SK-N-SH (cell line): ENCODE measurements at regions not wholly inside any gene's neighbourhood (a gene's known extent, or its start where the extent isn't known, plus 50 kb on each side); places are given as distances from the start of the nearest gene placed in this dataset.

Experiments
- CTCF ChIA-PET: fragments of 300-600, 350-600 bp; formaldehyde crosslinking; extraction: SDS; loops from one replicate; lab custom pipeline; 2021; lab: Yijun Ruan, JAX
- POLR2A ChIA-PET: fragments of 350-600 bp; sonication (Branson Sonifier 250); formaldehyde crosslinking; extraction: SDS; loops from one replicate; lab custom pipeline; 2020; ENCODE audit warnings: antibody characterized with exemption, inconsistent platforms; lab: Yijun Ruan, JAX
- DNase-seq: peaks from one replicate; pipeline ENCODE4 v3.0.0; 2012
- H2AFZ ChIP-seq: fragments of 200-600 bp; sonication (generic); 2 replicates; pipeline ENCODE4 v1.8.1; 2016; ENCODE audit warnings: antibody characterized with exemption, mild to moderate bottlenecking, low read depth
- H3F3A ChIP-seq: fragments of 200-600 bp; sonication (generic); replicated peaks from 2 replicates; pipeline ENCODE3; 2016; ENCODE audit warnings: antibody characterized with exemption, mild to moderate bottlenecking; ENCODE audit not compliant: insufficient read depth
- H3K27ac ChIP-seq, 2 experiments: fragments of 200-500 bp in 1 of 2; fragments of 200-600 bp in 1 of 2; sonication (Bioruptor generic) in 1 of 2; sonication (generic), shearing (Covaris generic) in 1 of 2; 2 replicates each; pipeline versions ENCODE4 v1.5.1 to v1.6.1; 2014 to 2016; ENCODE audit warnings: low read depth in 2 of 2, inconsistent platforms in 1 of 2, low read length in 1 of 2, mild to moderate bottlenecking in 1 of 2, mixed read lengths in 1 of 2
- H3K27me3 ChIP-seq: fragments of 200-600 bp; sonication (generic), shearing (Covaris generic); 2 replicates; pipeline ENCODE4 v1.6.1; 2016; ENCODE audit warnings: mixed run types; ENCODE audit not compliant: insufficient read depth
- H3K36me3 ChIP-seq, 2 experiments: fragments of 200-500 bp in 1 of 2; fragments of 200-600 bp in 1 of 2; sonication (Bioruptor generic) in 1 of 2; sonication (generic) in 1 of 2; replicated peaks in 1 of 2; 2 replicates each; pipeline versions ENCODE3 to v1.5.1; 2014 to 2016; ENCODE audit warnings: low read length in 1 of 2, mild to moderate bottlenecking in 1 of 2; ENCODE audit not compliant: insufficient read depth in 2 of 2, control insufficient read depth in 1 of 2
- H3K4me1 ChIP-seq, 2 experiments: fragments of 200-500 bp in 1 of 2; fragments of 200-600 bp in 1 of 2; sonication (Bioruptor generic) in 1 of 2; sonication (generic), shearing (Covaris generic) in 1 of 2; 2 replicates each; pipeline versions ENCODE4 v1.5.1 to v1.6.1; 2014 to 2016; ENCODE audit warnings: low read depth in 1 of 2, low read length in 1 of 2, mixed run types in 1 of 2; ENCODE audit not compliant: insufficient read depth in 2 of 2, control insufficient read depth in 1 of 2
- H3K4me2 ChIP-seq: fragments of 200-600 bp; sonication (generic), shearing (Covaris generic); 2 replicates; pipeline ENCODE4 v1.6.1; 2017; ENCODE audit warnings: mixed run types
- H3K4me3 ChIP-seq, 2 experiments: fragments of 200-500 bp in 1 of 2; fragments of 200-600 bp in 1 of 2; sonication (Bioruptor generic) in 1 of 2; sonication (generic), shearing (Covaris generic) in 1 of 2; 2 replicates each; pipeline versions ENCODE4 v1.5.1 to v1.8.1; 2014 to 2016; ENCODE audit warnings: low read depth in 2 of 2, inconsistent platforms in 1 of 2, low read length in 1 of 2, mild to moderate bottlenecking in 1 of 2, mixed read lengths in 1 of 2, moderate library complexity in 1 of 2
- H3K79me2 ChIP-seq: fragments of 200-600 bp; sonication (generic); 2 replicates; pipeline ENCODE4 v1.8.1; 2017; ENCODE audit warnings: mild to moderate bottlenecking; ENCODE audit not compliant: insufficient read depth
- H3K9ac ChIP-seq: fragments of 200-600 bp; sonication (generic); 2 replicates; pipeline ENCODE4 v1.6.1; 2017; ENCODE audit warnings: mixed run types
- H3K9me2 ChIP-seq: fragments of 200-600 bp; sonication (generic); 2 replicates; pipeline ENCODE4 v1.6.1; 2017; ENCODE audit warnings: mixed run types
- H3K9me3 ChIP-seq: fragments of 200-600 bp; sonication (generic); 2 replicates; pipeline ENCODE4 v1.6.1; 2017; ENCODE audit warnings: mixed run types, mild to moderate bottlenecking, moderate library complexity
- H4K20me1 ChIP-seq: fragments of 200-600 bp; sonication (generic); 2 replicates; pipeline ENCODE4 v1.6.1; 2017; ENCODE audit warnings: mild to moderate bottlenecking, mixed run types; ENCODE audit not compliant: insufficient read depth
- CHD2 ChIP-seq: fragments of 150-350 bp; IDR thresholded peaks from 2 replicates; pipeline ENCODE4 v1.6.1; 2018; ENCODE audit warnings: low read length; ENCODE audit not compliant: partially characterized antibody
- ELF1 ChIP-seq: IDR thresholded peaks from 2 replicates; pipeline ENCODE4 v1.4.0; 2012
- FOXM1 ChIP-seq: IDR thresholded peaks from 2 replicates; pipeline ENCODE4 v1.4.0; 2012; ENCODE audit warnings: low read depth, mild to moderate bottlenecking
- GABPA ChIP-seq: IDR thresholded peaks from 2 replicates; pipeline ENCODE4 v1.4.0; 2012; ENCODE audit warnings: low read depth, mild to moderate bottlenecking
- GATA2 ChIP-seq: sonication (generic); formaldehyde crosslinking; IDR thresholded peaks from 2 replicates; pipeline ENCODE4 v1.5.0; 2020; ENCODE audit warnings: mild to moderate bottlenecking, missing genetic modification reagents
- MXI1 ChIP-seq: IDR thresholded peaks from 2 replicates; pipeline ENCODE4 v1.6.1; 2012; ENCODE audit warnings: mild to moderate bottlenecking, low read depth, low read length, improper control_type of control experiment
- NFIC ChIP-seq: IDR thresholded peaks from 2 replicates; pipeline ENCODE4 v1.4.0; 2012; ENCODE audit warnings: borderline replicate concordance
- NRF1 ChIP-seq: IDR thresholded peaks from 2 replicates; pipeline ENCODE4 v1.6.1; 2012; ENCODE audit warnings: low read depth, mild to moderate bottlenecking, low read length
- RAD21 ChIP-seq: IDR thresholded peaks from 2 replicates; pipeline ENCODE4 v1.6.1; 2012; ENCODE audit warnings: mild to moderate bottlenecking, low read length
- RXRA ChIP-seq: IDR thresholded peaks from 2 replicates; pipeline ENCODE4 v1.4.0; 2012; ENCODE audit warnings: low read depth, mild to moderate bottlenecking, borderline replicate concordance
- SIN3A ChIP-seq: IDR thresholded peaks from 2 replicates; pipeline ENCODE4 v1.6.1; 2012; ENCODE audit warnings: low read depth, mild to moderate bottlenecking, low read length, moderate library complexity, borderline replicate concordance
- SMC3 ChIP-seq: IDR thresholded peaks from 2 replicates; pipeline ENCODE4 v1.6.1; 2012; ENCODE audit warnings: low read depth, low read length, improper control_type of control experiment
- TAF1 ChIP-seq: IDR thresholded peaks from 2 replicates; pipeline ENCODE4 v1.6.1; 2012; ENCODE audit warnings: low read depth, mild to moderate bottlenecking, low read length, moderate library complexity, borderline replicate concordance
- TCF12 ChIP-seq: IDR thresholded peaks from 2 replicates; pipeline ENCODE4 v1.4.0; 2012
- YY1 ChIP-seq: IDR thresholded peaks from 2 replicates; pipeline ENCODE4 v1.4.0; 2012; ENCODE audit warnings: low read depth, mild to moderate bottlenecking
- WGBS: methylation state at CpG from one replicate; pipeline ENCODE4 v1.1.6; 2017; ENCODE audit warnings: low lambda C conversion rate; 5-methylcytosine and 5-hydroxymethylcytosine counted together
- TF ChIP-seq, protein P1 (sequence below): IDR thresholded peaks from 2 replicates; pipeline ENCODE4 v1.4.0; 2012; ENCODE audit warnings: low read depth, borderline replicate concordance
- TF ChIP-seq, protein P2 (sequence below): IDR thresholded peaks from 2 replicates; pipeline ENCODE4 v1.6.1; 2012; ENCODE audit warnings: mild to moderate bottlenecking, low read depth, low read length, moderate library complexity
- TF ChIP-seq, protein P3 (sequence below): fragments of 150-350 bp; IDR thresholded peaks from 2 replicates; pipeline ENCODE4 v1.6.1; 2017; ENCODE audit warnings: antibody characterized with exemption, low read length, low read depth, borderline replicate concordance
- TF ChIP-seq, protein P4 (sequence below): IDR thresholded peaks from 2 replicates; pipeline ENCODE4; 2012

DNA sequence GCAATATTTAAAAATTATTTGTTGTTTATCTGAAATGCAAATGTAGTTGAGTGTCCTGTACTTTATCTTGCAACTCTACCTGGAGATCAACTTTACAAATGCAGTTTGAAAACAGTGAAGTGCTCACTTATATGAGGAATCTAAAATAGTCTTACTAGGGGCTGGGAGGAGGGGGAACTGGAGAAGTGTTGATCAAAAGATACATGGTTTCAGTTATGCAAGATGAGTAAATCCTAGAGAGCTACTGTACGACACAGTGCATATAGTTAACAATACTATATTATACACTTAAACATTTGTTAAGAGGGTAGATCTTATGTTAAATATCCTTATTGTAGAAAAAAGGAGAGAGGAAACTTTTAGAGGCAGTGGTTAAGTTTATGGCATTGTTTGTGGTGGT is 241.9 kb downstream of the BCL11A start:
- no peaks in the 10 kb centered on the region for H3K79me2 ChIP-seq
- TF ChIP-seq RXRA (no peak), GATA2 (CRISPR knock-in tag) (no peak)
- no peak overlapping the region for H2AFZ ChIP-seq
- DNase-seq = no peak
- no peaks in the 10 kb centered on the region for H3K36me3 ChIP-seq
- no peaks in the 10 kb centered on the region for H3K9me2 ChIP-seq
- no peaks in the 10 kb centered on the region for H3F3A ChIP-seq
- no peak overlapping the region for H3K27ac ChIP-seq
- no peaks in the 10 kb centered on the region for H3K27me3 ChIP-seq
- no peaks in the 10 kb centered on the region for H3K9me3 ChIP-seq
- ChIA-PET POLR2A (no interaction called here), CTCF (no interaction called here)
- H3K4me2 ChIP-seq = no peak overlapping the region
- no peak overlapping the region for H3K4me3 ChIP-seq
- no peaks in the 10 kb centered on the region for H4K20me1 ChIP-seq
- no peak overlapping the region for H3K9ac ChIP-seq
- 67% methylated on average over 1 of the region's 1 CpG for WGBS
- no peaks in the 10 kb centered on the region for H3K4me1 ChIP-seq

DNA sequence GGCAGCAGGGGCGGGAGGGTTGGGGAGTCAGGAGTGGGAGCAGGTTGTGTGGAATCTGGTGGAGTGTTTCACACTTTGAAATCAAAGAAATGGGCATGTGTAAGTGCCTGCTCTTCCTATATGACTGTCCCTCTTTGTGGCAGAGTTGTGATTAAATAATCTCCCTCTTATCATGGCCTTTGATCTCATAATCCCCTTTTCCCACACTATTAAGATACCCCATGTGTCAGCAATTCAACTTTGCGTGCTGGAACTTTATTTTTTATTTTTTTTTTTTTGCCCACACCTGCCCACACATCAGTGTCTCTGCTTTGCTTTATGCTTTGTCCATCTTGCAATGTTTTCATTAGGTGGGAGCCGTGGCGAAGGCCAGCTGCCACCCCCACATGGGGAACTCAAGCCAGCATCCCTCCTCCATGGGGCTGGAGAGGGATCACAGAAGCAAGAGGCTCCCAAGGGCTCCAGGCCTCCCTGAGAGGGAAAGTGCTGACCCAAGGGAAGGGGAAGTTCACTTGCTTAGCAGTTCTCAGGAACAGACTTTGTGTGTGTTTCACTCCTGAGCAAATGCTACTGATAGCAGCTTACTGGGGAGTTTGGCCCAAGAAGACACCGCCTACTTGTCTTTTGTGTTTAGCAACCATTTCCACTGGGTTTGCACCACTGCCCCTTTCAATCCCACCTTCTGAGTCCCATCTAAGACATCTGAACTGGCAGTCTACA is 243.4 kb downstream of the BCL11A start:
- Histone ChIP-seq H3K27me3 (no peaks in the 10 kb centered on the region), H3K4me2 (no peak overlapping the region), H4K20me1 (no peaks in the 10 kb centered on the region), H3F3A (no peaks in the 10 kb centered on the region), H3K9me3 (no peaks in the 10 kb centered on the region), H3K9me2 (no peaks in the 10 kb centered on the region), H3K4me1 (no peaks in the 10 kb centered on the region; a peak in 1 of 4 replicates), H3K4me3 (no peak overlapping the region), H3K79me2 (no peaks in the 10 kb centered on the region), H3K27ac (no peak overlapping the region), H2AFZ (no peak overlapping the region), H3K9ac (no peak overlapping the region), H3K36me3 (no peaks in the 10 kb centered on the region)
- TF ChIP-seq, protein P1, sequence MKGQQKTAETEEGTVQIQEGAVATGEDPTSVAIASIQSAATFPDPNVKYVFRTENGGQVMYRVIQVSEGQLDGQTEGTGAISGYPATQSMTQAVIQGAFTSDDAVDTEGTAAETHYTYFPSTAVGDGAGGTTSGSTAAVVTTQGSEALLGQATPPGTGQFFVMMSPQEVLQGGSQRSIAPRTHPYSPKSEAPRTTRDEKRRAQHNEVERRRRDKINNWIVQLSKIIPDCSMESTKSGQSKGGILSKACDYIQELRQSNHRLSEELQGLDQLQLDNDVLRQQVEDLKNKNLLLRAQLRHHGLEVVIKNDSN = no peak
- TF ChIP-seq NRF1 = no peak
- no peak for TF ChIP-seq ELF1
- no peak for TF ChIP-seq NFIC
- no peak for TF ChIP-seq MXI1
- no peak for TF ChIP-seq SMC3
- no peak for TF ChIP-seq GABPA
- TF ChIP-seq, protein P2, sequence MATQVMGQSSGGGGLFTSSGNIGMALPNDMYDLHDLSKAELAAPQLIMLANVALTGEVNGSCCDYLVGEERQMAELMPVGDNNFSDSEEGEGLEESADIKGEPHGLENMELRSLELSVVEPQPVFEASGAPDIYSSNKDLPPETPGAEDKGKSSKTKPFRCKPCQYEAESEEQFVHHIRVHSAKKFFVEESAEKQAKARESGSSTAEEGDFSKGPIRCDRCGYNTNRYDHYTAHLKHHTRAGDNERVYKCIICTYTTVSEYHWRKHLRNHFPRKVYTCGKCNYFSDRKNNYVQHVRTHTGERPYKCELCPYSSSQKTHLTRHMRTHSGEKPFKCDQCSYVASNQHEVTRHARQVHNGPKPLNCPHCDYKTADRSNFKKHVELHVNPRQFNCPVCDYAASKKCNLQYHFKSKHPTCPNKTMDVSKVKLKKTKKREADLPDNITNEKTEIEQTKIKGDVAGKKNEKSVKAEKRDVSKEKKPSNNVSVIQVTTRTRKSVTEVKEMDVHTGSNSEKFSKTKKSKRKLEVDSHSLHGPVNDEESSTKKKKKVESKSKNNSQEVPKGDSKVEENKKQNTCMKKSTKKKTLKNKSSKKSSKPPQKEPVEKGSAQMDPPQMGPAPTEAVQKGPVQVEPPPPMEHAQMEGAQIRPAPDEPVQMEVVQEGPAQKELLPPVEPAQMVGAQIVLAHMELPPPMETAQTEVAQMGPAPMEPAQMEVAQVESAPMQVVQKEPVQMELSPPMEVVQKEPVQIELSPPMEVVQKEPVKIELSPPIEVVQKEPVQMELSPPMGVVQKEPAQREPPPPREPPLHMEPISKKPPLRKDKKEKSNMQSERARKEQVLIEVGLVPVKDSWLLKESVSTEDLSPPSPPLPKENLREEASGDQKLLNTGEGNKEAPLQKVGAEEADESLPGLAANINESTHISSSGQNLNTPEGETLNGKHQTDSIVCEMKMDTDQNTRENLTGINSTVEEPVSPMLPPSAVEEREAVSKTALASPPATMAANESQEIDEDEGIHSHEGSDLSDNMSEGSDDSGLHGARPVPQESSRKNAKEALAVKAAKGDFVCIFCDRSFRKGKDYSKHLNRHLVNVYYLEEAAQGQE = no peak
- TF ChIP-seq, protein P3, sequence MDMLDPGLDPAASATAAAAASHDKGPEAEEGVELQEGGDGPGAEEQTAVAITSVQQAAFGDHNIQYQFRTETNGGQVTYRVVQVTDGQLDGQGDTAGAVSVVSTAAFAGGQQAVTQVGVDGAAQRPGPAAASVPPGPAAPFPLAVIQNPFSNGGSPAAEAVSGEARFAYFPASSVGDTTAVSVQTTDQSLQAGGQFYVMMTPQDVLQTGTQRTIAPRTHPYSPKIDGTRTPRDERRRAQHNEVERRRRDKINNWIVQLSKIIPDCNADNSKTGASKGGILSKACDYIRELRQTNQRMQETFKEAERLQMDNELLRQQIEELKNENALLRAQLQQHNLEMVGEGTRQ = no peak
- TF ChIP-seq, protein P4, sequence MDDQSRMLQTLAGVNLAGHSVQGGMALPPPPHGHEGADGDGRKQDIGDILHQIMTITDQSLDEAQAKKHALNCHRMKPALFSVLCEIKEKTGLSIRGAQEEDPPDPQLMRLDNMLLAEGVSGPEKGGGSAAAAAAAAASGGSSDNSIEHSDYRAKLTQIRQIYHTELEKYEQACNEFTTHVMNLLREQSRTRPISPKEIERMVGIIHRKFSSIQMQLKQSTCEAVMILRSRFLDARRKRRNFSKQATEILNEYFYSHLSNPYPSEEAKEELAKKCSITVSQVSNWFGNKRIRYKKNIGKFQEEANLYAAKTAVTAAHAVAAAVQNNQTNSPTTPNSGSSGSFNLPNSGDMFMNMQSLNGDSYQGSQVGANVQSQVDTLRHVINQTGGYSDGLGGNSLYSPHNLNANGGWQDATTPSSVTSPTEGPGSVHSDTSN = no peak
- no peak for TF ChIP-seq TCF12
- TF ChIP-seq FOXM1 = no peak
- TF ChIP-seq RAD21 = no peak
- no peak for TF ChIP-seq RXRA
- no peak for TF ChIP-seq SIN3A
- TF ChIP-seq CHD2 = no peak
- TF ChIP-seq TAF1 = no peak
- TF ChIP-seq YY1 = no peak
- WGBS = 37% methylated on average over 5 of the region's 5 CpGs
- DNase-seq = no peak
- ChIA-PET CTCF (no interaction called here), POLR2A (no interaction called here)
